ES-I3 (cell line): ENCODE measurements at regions not wholly inside any gene's neighbourhood (a gene's known extent, or its start where the extent isn't known, plus 50 kb on each side); places are given as distances from the start of the nearest gene placed in this dataset.
"Not testable (repeated sequence)": the region's sequence is repeated elsewhere in the genome, so short reads cannot be mapped to it uniquely, and the experiment has no call there.

Experiments used
- H3K36me3 ChIP-seq: 2 replicates; pipeline ENCODE4 v1.6.1; 2013; ENCODE audit warnings: mild to moderate bottlenecking, low read length, control low read depth, moderate library complexity; ENCODE audit not compliant: insufficient read depth
- H3K4me1 ChIP-seq: 2 replicates; pipeline ENCODE4 v1.6.1; 2013; ENCODE audit warnings: mild to moderate bottlenecking, control low read depth, low read length; ENCODE audit not compliant: insufficient read depth
- H3K9ac ChIP-seq: 2 replicates; pipeline ENCODE4 v1.6.1; 2013; ENCODE audit warnings: low read depth, mild to moderate bottlenecking, low read length, moderate library complexity
- H3K9me3 ChIP-seq: 2 replicates; pipeline ENCODE4 v1.6.1; 2013; ENCODE audit warnings: mild to moderate bottlenecking, low read length, moderate library complexity; ENCODE audit not compliant: control insufficient read depth, insufficient read depth

- H3K36me3 ChIP-seq: no peaks in the 10 kb centered on the region; the same call in 1 of the 2 replicates
- no peaks in the 10 kb centered on the region for H3K4me1 ChIP-seq
- H3K9ac ChIP-seq: no peak overlapping the region
- H3K9me3 ChIP-seq: peaks cover 17% of the 10 kb centered on the region; the same call in 1 of the 2 replicates
Observed at GRCh38 chr13:66237411-66238062, 992.6 kb downstream of the PCDH9 start.

GRCh38 chr13:66234159-66234558 is 996.0 kb downstream of the PCDH9 start:
- H3K36me3 ChIP-seq: no peaks in the 10 kb centered on the region; the same call in 1 of the 2 replicates
- H3K4me1 ChIP-seq: no peaks in the 10 kb centered on the region
- H3K9ac ChIP-seq: no peak overlapping the region
- peaks cover 20% of the 10 kb centered on the region; the same call in 1 of the 2 replicates for H3K9me3 ChIP-seq

GRCh38 chr13:66231958-66232357 is 998.2 kb downstream of the PCDH9 start:
- not testable (repeated sequence) for H3K9ac ChIP-seq, H3K36me3 ChIP-seq, H3K4me1 ChIP-seq
- peaks cover 20% of the 10 kb centered on the region; the same call in 1 of the 2 replicates for H3K9me3 ChIP-seq

DNA sequence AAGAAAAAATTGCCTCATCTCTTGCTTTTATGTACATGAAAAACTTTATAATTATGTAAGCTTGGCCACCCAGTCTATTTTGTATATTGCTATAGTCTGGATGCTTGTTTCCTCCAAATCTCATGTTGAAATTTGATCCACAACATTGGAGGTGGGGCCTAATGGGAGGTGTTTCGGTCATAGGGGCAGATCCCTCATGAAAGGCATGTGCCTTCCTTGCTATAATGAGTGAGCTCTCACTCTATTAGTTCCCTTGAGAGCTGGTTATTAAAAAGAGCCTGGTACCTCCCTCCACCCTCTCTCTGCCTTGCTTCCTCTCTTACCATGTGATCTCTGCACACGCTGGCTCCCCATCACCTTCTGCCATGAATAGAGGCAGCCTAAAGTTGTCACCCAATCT is 1005.1 kb downstream of the PCDH9 start:
- Histone ChIP-seq H3K36me3 (no peaks in the 10 kb centered on the region), H3K9ac (no peak overlapping the region), H3K9me3 (no peaks in the 10 kb centered on the region), H3K4me1 (peaks cover 16% of the 10 kb centered on the region; the same call in 1 of the 2 replicates)

DNA sequence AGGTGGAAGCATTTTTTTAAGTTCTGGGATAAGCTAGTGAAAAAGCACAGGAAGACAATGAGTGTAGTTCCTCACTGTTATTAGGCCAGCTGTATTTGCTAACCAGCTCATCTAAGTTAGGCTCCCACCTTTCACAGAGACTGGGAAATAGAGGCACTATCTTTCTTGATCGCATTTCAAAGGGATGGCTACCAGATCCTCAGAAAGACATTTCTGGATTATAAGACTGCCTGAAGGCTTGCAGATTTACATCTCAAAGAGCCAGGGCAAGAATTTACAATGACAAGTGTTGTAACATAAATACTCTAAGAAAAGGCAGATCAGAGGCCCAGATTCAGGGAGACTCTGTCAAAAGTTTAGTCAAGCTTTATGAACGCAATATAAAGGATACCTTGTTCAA is 1005.5 kb downstream of the PCDH9 start:
- H3K36me3 ChIP-seq: no peaks in the 10 kb centered on the region
- H3K9ac ChIP-seq: no peak overlapping the region
- no peaks in the 10 kb centered on the region for H3K9me3 ChIP-seq
- peaks cover 16% of the 10 kb centered on the region; the same call in 1 of the 2 replicates for H3K4me1 ChIP-seq

DNA sequence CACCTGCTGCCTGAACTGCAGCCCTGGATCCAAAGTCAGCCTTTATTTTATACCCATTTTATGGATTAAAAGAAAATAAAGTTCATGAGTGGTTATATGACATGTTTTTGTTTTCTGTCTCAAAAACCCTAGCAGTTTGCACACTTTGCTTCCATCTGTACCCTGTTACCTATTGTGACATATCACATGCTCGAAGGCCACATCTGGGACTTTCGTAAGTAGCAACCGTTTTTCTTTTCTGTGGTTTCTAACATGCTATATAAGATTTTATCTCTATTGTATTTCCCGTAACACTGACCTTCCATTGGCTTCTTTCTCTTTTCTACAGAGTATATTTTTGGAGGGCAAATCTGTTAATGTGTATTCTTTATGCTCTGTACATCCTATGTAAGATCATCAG is 1007.2 kb downstream of the PCDH9 start:
- H3K4me1 ChIP-seq: peaks cover 16% of the 10 kb centered on the region; the same call in 1 of the 2 replicates
- no peaks in the 10 kb centered on the region for H3K9me3 ChIP-seq
- H3K36me3 ChIP-seq: no peaks in the 10 kb centered on the region
- no peak overlapping the region for H3K9ac ChIP-seq

DNA sequence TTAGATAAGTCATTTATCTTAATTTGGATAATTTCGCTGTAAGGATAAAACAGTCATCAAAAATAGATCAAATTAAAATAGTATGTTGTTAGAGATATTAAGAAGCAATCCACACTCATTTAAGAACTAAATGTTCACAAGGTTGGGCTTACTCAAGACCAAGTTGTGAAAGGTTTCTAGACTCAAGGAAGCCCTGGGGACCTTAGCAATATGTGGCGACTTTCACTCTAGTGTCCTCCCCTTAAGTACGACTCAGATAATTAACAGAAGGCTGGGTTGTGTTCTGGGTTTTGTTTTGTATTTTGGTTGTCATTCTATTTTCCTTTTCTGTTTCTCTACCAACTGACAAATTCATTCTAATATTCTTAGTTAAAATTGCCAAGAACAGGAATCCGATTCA is 1008.0 kb downstream of the PCDH9 start:
- no peak overlapping the region for H3K9ac ChIP-seq
- H3K9me3 ChIP-seq: no peaks in the 10 kb centered on the region
- H3K4me1 ChIP-seq: peaks cover 16% of the 10 kb centered on the region; the same call in 1 of the 2 replicates
- H3K36me3 ChIP-seq: no peaks in the 10 kb centered on the region

- Histone ChIP-seq H3K9me3 (no peaks in the 10 kb centered on the region), H3K4me1 (peaks cover 6% of the 10 kb centered on the region; the same call in 1 of the 2 replicates), H3K36me3 (no peaks in the 10 kb centered on the region), H3K9ac (no peak overlapping the region)
Observed at GRCh38 chr13:66219506-66219905, 1010.6 kb downstream of the PCDH9 start.

DNA sequence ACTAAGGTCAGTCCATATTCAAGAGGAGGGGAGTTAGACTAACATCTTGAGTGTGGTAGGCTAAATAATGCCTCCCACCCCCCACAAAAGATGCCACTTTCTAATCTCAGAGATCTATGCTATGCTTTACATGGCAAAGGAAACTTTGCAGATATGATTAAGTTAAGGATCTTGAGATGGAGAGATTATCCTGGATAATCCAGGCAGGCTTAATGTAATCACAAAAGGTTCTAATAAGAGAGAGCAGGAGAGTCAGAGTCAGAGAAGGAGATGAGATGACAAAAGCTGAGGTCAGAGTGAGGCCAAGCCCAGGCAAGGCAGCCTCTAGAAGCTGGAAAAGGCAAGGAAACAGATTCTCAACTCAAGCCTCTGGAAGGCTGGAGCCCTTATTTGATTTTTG is 1011.6 kb downstream of the PCDH9 start:
- H3K9ac ChIP-seq: no peak overlapping the region
- no peaks in the 10 kb centered on the region for H3K36me3 ChIP-seq
- H3K9me3 ChIP-seq: no peaks in the 10 kb centered on the region
- no peaks in the 10 kb centered on the region; the same call in 1 of the 2 replicates for H3K4me1 ChIP-seq

DNA sequence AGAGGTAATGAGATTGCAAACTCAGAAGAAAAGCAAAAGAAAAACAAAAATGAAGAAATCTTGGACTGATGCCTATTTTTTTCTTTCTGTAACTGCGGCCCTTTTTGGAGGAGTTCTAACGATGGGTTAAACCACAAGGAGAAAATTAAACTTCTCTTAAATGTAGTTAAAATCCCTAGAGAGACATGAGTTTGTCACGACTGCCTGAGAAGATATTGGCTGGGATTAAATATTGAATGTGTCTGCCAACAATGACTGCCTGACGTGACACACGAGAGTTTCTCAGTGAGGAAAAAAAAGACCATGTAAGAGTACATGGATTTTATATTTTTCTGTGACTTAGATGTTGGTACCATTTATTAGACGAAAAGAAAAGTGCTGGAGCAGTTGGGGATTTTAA is 1013.4 kb downstream of the PCDH9 start:
- no peak overlapping the region for H3K9ac ChIP-seq

DNA sequence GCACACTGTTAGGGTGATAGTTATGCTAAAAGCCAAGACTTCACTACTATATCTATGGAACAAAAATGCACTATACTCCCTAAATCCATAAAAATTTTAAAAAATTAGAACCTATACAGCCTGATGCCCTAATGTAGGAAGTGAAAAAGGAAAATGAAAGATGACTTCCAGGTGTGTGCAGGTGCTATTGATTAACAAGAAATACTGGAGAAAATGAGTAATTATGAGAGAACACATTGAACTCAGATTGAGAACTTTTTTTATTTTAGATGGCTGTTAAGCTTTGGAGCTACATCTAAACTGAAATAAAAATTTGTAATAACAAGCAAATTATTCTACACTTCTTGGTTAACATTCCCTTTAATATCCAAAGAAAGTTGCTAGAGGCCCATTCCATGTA is 1015.7 kb downstream of the PCDH9 start:
- Histone ChIP-seq H3K36me3 (no peaks in the 10 kb centered on the region), H3K9ac (no peak overlapping the region), H3K9me3 (no peaks in the 10 kb centered on the region), H3K4me1 (no peaks in the 10 kb centered on the region)

More for the DNA sequence above, 1013.4 kb downstream of the PCDH9 start:
- Histone ChIP-seq H3K4me1 (no peaks in the 10 kb centered on the region), H3K9me3 (no peaks in the 10 kb centered on the region), H3K36me3 (no peaks in the 10 kb centered on the region)

GRCh38 chr13:66212511-66212910 is 1017.6 kb downstream of the PCDH9 start:
- H3K36me3 ChIP-seq: no peaks in the 10 kb centered on the region
- no peaks in the 10 kb centered on the region for H3K4me1 ChIP-seq
- H3K9ac ChIP-seq: no peak overlapping the region
- H3K9me3 ChIP-seq: no peaks in the 10 kb centered on the region

DNA sequence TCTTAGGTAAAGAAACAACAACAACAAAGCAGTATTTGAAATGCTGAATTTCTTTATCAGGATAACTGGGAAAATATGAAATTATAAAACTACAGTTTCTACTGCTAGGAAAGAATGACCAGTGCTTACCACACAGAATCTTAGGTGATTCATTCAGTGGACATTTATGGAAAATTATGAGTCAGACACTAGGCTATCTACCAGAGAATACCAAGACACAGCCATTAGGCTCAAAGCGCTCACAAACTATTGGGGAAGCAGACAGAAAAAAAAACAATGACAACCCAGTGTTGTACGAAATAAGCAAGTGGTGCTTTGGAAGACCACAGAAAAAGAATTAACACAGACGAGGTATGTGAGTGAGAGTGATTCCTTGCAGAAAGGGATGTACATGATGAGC is 1019.5 kb downstream of the PCDH9 start:
- H3K9me3 ChIP-seq: no peaks in the 10 kb centered on the region
- H3K4me1 ChIP-seq: no peaks in the 10 kb centered on the region
- H3K9ac ChIP-seq: no peak overlapping the region
- no peaks in the 10 kb centered on the region for H3K36me3 ChIP-seq

DNA sequence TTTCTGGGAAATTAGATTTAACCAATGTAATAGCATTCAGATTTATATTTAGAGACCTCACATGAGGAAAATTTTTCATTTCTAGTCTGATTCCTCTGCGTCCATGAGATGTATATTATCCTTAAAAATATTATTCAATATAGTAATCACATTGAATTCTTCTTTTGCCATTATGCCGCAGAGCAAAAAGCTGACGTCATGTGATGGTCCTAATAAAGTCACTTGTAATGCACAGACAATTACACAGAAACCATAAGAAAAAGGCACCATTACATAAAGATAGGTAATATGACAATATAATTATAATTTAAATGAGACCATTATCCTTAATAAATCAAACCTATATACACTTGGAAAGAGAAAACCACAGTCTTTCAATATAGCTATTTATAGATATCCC is 1021.5 kb downstream of the PCDH9 start:
- no peaks in the 10 kb centered on the region for H3K4me1 ChIP-seq
- no peak overlapping the region for H3K9ac ChIP-seq
- H3K36me3 ChIP-seq: no peaks in the 10 kb centered on the region
- H3K9me3 ChIP-seq: no peaks in the 10 kb centered on the region

GRCh38 chr13:66207610-66208009 is 1022.5 kb downstream of the PCDH9 start:
- H3K4me1 ChIP-seq: no peaks in the 10 kb centered on the region
- H3K9me3 ChIP-seq: no peaks in the 10 kb centered on the region
- H3K9ac ChIP-seq: no peak overlapping the region
- no peaks in the 10 kb centered on the region for H3K36me3 ChIP-seq
